K562 (cell line): ENCODE measurements at regions not wholly inside any gene's neighbourhood (a gene's known extent, or its start where the extent isn't known, plus 50 kb on each side); places are given as distances from the start of the nearest gene placed in this dataset.

ENCODE experiments used
- EZH2 ChIP-seq: IDR thresholded peaks from 2 replicates; pipeline ENCODE4 v1.6.1; 2012; ENCODE audit warnings: low read depth, mild to moderate bottlenecking, inconsistent platforms, low read length, borderline replicate concordance
- HNRNPUL1 ChIP-seq: fragments of 200-400 bp; formaldehyde crosslinking; IDR thresholded peaks from 2 replicates; pipeline ENCODE4 v1.6.1; 2017; ENCODE audit warnings: low read length
- POLR2A ChIP-seq: fragments of 450-650 bp; conservative IDR thresholded peaks from 2 replicates; pipeline ENCODE4 v1.6.1; 2016
- ZBTB7A ChIP-seq: IDR thresholded peaks from 2 replicates; pipeline ENCODE4 v1.6.1; 2011; ENCODE audit warnings: low read depth, mild to moderate bottlenecking, low read length, moderate library complexity, borderline replicate concordance; ENCODE audit not compliant: control insufficient read depth
- TF ChIP-seq, protein P1 (sequence below), 3 experiments: IDR thresholded peaks in 2 of 3; conservative IDR thresholded peaks in 1 of 3; 2 replicates each; pipeline ENCODE4 v1.5.1; 2011 to 2012; ENCODE audit warnings: low read length in 3 of 3, mild to moderate bottlenecking in 3 of 3, control low read depth in 2 of 3, improper control_type of control experiment in 1 of 3, inconsistent platforms in 1 of 3, low read depth in 1 of 3, mixed read lengths in 1 of 3, moderate library complexity in 1 of 3; ENCODE audit not compliant: insufficient read depth in 2 of 3

- TF ChIP-seq POLR2A = no peak
- no peak for TF ChIP-seq ZBTB7A
- TF ChIP-seq HNRNPUL1 = no peak
- no peak for TF ChIP-seq EZH2
- TF ChIP-seq, protein P1, sequence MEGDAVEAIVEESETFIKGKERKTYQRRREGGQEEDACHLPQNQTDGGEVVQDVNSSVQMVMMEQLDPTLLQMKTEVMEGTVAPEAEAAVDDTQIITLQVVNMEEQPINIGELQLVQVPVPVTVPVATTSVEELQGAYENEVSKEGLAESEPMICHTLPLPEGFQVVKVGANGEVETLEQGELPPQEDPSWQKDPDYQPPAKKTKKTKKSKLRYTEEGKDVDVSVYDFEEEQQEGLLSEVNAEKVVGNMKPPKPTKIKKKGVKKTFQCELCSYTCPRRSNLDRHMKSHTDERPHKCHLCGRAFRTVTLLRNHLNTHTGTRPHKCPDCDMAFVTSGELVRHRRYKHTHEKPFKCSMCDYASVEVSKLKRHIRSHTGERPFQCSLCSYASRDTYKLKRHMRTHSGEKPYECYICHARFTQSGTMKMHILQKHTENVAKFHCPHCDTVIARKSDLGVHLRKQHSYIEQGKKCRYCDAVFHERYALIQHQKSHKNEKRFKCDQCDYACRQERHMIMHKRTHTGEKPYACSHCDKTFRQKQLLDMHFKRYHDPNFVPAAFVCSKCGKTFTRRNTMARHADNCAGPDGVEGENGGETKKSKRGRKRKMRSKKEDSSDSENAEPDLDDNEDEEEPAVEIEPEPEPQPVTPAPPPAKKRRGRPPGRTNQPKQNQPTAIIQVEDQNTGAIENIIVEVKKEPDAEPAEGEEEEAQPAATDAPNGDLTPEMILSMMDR (IDR thresholded peaks at IDR 0.05 in 2 of 3, conservative IDR thresholded peaks at IDR 0.05 in 1 of 3; ENCODE audit: insufficient read depth in 2 of 3, low read depth in 1 of 3, low read length in 3 of 3) = no peak
These were observed 143.4 kb upstream of the MED14 start for GRCh38 chrX:40878766-40879165.
